ENCODE measurements at regions not wholly inside any gene's neighbourhood (a gene's known extent, or its start where the extent isn't known, plus 50 kb on each side); places are given as distances from the start of the nearest gene placed in this dataset.

DNA sequence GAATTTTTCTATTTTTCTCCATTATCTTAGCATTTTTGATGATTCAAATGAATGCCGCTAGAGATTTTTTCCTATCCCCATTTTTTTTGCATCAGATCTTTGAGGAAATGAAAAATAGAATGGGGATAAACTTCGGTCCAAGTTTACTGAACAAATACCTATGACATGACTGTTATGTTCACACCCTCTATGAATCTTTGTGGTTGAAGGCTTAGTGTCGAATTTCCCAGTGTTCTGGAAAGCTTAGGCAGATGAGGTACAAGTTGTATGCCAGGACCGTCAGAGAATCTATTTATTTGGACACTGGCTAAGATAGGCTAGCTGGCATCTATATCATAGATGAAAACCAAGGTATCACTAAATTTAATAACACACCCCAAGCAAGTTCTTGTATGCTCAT lies 123.4 kb downstream of the SPCS3 start:
- DNase-seq (ENCODE audit: low spot score), result no peak

DNA sequence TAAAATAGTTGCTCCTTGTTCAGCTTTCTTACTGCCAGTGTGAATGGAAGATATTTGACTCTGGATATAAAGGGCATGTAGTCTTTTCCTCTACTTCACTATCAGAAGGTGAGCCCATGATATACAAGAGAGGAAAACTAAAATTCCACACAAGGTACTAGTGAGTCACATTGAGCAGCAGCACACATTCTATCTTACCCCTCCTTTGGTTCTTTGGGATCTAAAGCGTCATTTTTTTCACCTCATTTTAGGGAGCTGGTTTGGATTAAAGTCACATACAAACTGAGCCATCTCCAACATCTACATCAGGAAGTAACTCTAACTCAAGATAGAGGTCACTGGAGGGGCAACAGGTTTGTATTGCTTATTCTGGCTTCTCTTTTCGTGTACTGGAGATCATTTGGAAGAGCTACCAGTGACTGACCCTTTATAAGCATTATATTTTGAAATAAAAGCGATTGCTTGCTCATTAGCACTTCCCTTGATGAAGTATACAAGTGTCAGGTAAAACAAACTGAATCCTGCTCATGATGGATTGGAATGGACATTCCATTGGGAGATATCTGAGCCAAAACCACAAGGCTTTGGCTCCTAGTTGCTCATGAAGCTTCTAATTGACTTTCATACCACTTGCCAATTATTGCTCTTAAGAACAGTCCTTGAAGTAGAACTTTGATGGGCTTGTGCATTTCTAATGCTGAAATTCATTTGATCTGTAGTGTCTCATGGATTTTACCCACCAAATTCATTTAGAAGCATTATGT lies 124.1 kb downstream of the SPCS3 start:
- no peak for DNase-seq (ENCODE audit: low spot score)

DNA sequence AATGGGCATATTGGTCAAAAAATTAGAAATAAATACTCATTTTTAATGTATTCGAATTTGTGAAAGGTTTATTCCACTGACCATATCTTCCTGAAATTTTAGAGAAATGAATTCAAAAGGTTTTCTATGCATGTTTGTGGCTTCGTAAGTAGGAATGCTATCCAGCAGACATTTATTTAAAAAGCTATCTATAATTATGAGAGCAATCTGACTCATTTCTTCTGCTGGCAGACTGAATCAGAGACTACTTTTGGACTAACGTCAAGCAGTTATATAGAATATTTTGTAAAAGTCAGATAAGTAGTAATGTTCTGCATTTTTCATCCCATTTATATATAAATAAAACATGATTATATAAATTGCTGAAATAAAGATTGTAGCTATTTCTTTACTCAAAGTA lies 125.0 kb downstream of the SPCS3 start:
- no peak for DNase-seq (ENCODE audit: low spot score)

DNA sequence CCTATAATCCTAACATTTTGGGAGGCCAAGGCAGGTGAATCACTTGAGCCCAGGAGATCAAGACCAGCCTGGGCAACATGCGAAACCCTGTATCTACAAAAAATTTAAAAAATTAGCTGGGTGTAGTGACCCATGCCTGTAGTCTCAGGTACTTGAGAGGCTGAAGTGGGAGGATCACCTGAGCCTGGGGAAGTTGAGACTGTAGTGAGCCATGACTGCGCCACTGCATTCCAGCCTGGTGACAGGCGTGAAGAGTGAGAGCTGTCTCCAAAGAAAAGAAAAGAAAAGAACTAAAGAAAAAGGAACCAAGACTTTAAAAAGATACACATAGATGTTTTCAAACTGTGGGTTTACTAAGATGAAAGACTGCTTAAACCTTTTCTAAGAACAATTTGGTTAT lies 129.0 kb downstream of the SPCS3 start:
- DNase-seq (ENCODE audit: low spot score), result no peak

DNA sequence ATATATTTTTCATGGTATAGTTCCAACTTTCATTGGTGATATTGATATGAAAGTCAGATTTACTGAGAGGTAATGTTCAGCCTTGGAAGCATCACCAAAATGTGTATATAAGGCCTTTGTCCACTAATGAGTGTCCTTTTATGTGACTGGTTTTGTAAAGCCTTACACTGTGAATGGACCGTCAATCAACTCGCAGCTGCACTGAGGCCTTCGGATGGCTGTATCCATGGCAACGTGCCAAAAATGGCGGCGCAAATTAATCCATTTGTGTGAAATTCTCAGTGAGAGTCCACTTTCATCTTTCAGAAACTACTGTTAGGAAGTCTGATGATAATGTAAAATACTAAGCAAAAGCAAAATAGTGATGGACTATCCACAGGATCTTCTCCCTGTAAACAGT lies 131.7 kb downstream of the SPCS3 start:
- no peak for DNase-seq (ENCODE audit: low spot score)

DNA sequence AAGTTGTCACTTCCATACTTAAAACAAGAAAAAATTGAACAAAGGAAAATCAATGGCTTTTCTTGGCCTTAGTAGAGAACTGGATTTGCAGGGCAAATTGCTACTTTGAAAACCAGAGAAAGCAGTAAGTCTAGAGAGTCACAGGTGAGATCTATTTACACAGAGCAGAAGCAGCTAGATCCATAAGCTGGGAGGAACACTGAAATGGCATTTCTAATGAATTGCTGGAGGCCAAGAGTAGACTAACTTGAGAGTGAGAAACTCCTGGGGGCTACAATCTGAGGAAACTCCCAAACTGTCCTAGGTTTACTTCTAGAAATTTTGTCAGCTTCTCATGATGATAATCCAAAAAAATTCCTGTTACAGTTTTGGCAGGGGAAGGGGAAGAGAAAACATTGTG lies 133.3 kb downstream of the SPCS3 start:
- no peak for DNase-seq (ENCODE audit: low spot score)

DNA sequence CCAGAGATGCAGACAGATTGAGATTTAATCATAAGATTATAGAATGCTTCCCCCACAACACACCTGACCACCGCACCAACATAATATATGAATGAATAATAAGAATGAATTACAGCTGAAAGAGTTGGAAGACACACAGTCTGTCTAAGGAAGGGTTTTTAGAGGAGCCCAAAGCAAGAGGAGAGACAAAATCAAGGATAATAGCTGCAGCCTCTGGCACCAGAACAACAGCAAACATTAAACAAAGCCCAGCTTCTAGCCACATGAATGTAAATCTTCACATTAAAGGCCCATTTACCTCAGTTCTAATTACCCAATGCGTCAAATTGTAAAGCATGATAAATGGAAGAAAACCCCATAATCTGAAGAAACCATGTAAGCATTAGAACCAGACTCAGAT lies 133.9 kb downstream of the SPCS3 start:
- DNase-seq (ENCODE audit: low spot score), result no peak

DNA sequence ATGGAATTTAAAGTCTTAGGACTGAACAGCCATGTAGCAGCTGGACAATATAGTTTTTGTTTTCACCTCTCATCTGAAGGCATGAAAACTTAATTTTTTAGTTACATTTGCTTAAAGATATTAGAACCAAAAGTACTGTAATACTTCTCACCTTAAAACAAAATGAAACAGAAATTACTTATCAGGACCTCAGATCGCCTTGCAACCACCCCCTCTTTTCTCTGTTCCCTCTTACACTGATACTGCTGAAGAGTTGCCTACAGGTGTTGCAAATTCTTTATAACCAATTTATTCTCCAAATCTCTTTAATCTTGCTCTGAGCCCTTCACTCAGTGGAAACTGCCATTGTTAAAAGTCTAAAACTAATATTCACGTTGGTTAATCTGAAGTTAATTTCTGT lies 145.0 kb downstream of the SPCS3 start:
- DNase-seq (ENCODE audit: low spot score), result no peak

DNA sequence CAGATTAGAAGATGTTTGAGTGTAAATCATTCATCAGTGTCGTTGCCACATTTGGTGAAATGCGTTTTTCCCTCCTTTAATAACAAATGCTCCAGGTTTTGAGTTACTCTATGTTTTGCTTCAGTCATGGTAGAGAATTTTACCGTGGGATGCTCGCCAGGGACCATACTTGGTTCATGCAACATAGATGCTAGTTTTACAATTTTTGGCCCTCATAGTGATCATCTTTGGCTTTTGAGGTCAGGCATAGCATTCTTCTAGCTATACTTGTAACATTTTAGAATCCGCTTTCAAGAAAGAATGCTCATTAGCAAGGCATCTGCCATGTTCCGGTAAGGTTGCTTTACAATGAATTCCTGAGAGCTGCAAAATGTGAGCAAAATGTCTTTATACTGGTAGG lies 147.2 kb downstream of the SPCS3 start:
- no peak for DNase-seq (ENCODE audit: low spot score)

DNA sequence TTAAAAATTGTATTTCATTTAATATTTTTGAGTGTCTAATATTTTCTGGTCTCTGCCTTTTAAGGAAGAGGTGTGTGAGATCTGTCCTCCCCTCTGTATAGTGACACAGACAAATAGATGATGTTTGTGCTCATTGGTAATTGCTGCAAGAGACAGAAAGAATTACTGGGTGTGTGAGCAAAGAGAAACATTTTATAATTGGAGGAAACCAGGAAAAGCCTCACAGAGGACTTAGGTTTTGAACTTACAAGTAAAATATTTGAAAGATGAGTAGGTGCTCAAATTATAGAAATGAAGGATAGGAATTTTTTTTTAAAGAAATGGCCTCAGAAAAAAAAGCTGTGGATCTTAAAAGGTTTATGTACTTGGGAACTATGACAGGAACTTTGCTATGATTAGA lies 149.8 kb downstream of the SPCS3 start:
- DNase-seq (ENCODE audit: low spot score), result no peak

DNA sequence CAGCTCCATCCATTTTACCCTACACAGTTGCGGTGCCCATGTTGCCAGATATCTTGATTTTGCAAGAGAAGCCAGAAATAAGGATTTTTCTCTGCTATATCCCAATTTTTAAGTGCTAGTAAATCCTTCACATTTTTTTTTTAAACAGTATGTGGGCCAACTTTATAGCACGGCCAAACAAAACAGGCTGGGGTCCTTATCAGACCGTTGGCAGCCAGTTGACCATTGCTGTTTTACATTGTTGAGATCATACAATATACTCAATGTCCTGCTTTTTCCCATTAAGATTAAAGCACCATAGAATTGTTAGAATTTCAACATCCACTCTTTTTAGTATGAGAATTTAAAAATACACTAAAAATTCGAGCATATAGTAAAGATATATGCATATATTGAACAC lies 150.9 kb downstream of the SPCS3 start:
- no peak for DNase-seq (ENCODE audit: low spot score)

DNA sequence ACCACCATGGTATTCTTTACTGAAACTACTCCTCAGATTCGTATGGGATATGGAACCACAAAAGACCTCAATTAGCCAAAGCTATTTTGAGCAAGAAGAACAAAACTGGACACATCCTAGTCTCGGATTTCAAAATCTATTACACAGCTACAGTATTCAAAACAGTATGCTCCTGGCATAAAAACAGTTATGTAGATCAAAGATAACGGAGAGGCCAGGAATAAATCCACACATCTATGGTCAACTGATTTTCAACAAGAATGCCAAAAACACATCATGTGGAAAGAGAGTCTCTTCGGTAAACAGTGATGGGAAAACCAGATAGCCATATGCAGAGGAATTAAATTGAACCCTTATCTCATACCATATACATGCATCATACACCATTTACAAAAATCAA lies 155.3 kb downstream of the SPCS3 start:
- DNase-seq (ENCODE audit: low spot score), result no peak

DNA sequence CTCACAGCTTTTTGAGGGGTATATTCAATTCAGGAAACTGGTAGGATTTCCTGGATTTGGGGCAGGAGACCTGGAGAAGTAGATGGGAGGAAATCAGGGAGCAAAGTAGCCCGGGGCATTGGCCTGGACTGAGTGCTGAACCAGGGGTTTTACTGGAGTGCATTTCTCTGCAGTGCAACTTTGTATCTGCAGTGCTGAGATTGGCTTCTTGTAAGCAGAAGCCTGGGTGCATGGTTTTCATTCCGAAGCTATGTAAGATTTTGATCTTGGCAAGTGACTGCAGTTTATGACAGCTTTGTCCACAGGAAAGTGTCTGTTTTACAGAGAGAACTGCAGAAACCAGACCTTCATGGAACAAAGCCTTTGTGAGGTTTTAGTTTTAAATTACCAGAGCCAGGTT lies 158.3 kb downstream of the SPCS3 start:
- no peak for DNase-seq (ENCODE audit: low spot score)

DNA sequence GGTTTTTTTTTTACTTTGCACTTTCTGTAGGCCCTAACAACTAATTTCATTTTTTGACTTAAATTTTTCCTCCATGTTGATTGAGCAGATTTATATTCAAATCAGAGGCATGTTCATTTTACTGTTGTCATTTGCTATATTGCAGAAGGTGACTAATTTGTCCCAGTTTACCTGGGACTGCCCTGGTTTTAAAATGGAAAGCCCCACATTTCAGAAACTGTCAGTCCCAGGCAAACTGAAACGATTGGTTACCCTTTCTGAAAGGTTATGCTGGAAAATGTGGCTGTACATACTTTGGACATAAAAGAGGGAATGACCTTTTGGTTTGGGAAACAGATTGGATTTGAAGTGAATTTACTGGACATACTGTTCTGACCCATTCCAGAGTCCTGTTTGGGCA lies 160.0 kb downstream of the SPCS3 start:
- no peak for DNase-seq (ENCODE audit: low spot score)

DNA sequence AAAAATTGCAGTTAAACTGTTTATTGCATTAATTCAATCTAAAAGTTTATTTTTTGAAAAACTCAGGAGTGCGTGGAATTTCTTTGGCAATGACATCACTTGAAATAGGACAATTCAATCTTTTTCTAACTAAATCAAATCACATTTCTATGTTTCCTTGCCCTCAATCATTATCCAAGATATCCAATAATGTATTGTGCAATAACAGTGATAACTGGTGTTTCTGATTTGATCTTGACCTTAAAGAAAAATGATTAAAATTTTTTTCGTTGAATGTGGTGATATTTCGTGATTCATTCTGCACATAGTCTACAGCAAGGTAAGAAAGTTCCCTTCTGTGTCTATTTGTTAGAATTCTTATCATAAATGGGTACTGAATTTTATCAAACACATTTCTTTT lies 163.2 kb downstream of the SPCS3 start:
- DNase-seq (ENCODE audit: low spot score), result no peak

DNA sequence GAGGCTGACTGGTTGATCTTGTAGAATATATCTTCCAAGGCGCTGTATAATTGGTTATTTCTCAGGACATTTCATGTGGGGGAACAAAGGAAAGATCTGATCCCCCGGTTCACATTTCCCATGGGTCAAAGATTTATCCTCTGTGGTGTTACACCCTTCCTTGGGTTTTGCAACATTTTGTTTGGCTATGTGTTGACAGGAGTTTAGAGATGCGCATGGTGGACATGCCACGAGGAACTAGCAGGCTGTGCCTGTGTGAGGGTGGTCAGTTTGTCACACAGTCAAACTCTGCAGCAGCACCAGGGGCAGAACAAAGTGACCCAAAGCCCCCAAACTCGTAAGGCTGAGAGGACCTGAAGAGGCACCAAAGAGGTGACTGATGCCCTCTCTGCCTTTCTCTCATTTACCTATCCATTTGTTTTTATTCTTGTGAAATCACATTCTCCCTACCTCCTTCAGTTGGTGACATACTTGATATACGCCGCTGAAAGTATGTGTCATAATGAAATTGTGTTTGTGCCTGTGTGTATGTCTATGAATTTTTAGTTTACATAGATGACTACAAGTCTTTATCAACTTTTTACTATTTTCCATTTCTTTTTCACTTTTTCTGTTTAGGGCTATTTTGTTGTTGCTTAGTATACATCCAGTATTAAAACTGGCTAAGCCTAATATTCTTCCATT lies 164.7 kb downstream of the SPCS3 start:
- DNase-seq (ENCODE audit: low spot score), result no peak

DNA sequence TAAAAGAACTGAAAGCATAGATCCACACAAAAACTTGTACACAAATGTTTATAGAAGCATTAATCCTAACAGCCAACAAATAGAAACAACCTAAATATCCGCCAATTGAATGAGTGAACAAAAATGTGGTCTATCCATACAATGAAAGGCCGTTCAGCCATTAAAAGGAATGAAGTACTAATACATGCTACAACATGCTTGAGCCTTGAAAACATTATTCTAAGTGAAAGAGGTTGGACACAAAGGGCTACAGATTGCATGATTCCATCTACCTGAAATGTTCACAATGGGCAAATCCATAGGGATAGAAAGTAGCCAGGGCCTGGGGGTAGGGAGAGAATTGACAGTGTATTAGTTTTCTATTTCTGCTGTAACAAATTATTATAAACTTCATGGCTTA lies 169.2 kb downstream of the SPCS3 start:
- DNase-seq (ENCODE audit: low spot score), result no peak

DNA sequence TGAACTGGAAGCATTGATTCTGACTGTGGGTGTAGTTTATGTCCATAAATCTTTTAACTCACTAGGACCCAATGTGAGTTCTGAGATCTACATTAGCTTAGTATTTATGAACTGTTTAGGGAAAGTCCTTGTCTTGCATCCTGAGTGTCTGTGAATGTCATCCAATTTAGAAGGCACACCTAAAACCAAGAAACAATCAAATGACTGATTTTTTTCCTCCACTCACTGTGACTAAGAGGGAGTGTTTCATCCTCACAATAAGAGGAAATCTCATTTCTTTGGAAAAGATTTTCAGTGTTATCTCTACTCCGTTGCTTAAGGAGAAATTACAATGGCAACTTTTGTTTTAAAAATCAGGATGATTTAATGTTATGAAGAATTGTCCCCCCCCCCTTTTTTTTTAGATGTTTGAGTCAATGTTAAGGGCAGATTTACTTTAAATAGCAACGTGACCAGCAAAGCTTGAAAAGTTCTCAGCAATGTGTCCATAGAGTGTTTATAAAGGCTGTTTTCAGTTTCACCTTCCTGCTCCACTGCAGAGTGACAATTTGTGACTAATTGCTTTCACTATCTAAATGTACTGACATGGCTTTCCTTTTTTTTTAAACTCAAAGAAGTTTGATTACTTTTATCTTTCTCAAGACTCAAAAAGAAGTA lies 173.0 kb downstream of the SPCS3 start:
- no peak for DNase-seq (ENCODE audit: low spot score)

DNA sequence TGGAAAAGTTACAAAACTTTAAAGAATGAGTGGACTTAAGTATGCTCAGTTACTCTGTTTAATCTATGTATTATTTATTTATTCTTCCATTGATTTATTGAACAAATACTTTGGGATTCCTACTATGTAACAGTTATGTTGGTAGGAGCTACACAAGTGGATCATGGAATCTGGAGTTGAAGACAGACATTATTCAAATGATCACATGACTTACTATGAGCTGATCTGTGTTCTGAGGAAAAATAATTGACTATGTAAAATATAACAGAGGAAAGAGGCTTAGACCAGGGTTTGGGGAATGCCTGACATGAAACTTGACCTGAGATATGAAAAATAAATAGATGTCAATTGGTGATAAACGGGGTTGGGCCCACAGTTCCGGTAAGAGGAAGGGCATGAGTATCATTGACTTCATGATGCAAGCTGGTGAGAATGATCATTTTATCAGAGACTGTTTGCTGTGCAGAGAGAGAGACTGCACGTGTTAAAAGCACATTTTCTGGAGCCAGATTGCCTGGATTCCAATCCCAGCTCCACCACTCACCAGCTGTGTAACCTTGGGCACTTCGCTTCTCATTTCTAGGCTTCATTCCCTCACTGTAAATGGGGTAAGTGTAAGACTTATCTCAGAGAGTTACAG lies 179.0 kb downstream of the SPCS3 start:
- DNase-seq (ENCODE audit: low spot score), result no peak

DNA sequence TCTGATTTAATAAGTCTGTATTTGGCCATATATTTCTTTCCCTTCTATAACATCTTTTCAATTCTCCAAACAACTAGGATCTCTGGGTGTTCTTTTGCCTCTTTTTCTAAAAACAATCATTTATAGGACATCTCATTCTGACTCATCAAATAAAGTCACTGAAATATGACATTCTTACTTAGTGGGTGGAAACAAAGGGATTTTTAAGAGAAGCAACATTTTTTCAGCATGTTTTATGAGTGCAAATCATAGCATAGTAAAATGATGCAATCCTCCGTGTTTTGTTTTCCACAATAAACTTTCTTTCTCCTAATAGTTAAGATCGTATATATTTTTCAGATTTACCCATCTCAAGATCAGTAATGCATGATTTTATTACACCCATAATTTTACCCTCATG lies 179.8 kb downstream of the SPCS3 start:
- no peak for DNase-seq (ENCODE audit: low spot score)

DNA sequence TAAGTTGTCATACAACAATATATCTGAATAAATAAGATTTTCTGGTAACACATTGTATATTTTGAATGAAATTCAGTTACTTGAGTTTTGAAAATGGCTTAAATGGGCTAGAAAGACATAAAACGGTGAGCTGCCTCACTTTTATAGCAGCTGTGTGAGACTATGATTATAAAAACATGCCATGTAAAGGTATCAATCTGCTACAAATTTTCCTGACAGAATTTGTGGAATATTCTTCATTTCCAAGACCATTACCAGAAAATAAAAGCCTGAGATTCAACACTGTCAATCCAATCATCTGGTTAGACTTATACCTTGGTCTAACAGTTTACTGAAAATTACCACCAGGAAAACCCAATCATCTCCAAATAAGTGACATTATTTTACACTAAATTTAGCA lies 181.1 kb downstream of the SPCS3 start:
- no peak for DNase-seq (ENCODE audit: low spot score)

DNA sequence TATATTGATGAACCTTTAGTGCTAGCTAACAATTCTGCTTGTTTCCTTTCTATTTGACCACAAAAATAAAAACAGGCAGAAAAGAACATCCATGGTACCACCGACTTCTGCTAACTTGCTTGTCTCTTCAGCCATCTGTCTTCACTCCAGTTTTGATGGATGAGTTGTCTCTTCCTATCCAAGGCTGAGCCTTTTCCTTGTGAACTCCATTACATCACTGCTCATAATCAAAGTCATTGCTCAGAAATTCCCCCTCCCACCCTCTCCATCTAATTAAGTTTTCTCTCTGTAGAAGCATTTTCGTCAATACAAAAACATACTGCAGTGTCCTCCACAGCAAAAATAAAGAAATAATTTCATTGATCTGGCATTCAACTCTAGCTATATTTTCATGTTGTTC lies 184.4 kb downstream of the SPCS3 start:
- DNase-seq (ENCODE audit: low spot score), result no peak

All from HT-29 (cell line).